Vagina (tissue), 2 donors: ENCODE measurements at regions not wholly inside any gene's neighbourhood (a gene's known extent, or its start where the extent isn't known, plus 50 kb on each side); places are given as distances from the start of the nearest gene placed in this dataset.

Experiments
- POLR2A ChIP-seq, 2 donors: fragments of 450-650 bp; IDR thresholded peaks; one replicate each; pipeline ENCODE4 v1.6.1; 2017; ENCODE audit warnings: antibody characterized with exemption in 2 of 2, mild to moderate bottlenecking in 2 of 2, moderate library complexity in 2 of 2
- TF ChIP-seq, protein P1 (sequence below), 3 experiments: fragments of 450-650 bp in 2 of 3; fragments of 200-600 bp in 1 of 3; sonication (generic) in 1 of 3; IDR thresholded peaks; one replicate each; pipeline ENCODE4 v1.5.1; 2017 to 2019; ENCODE audit warnings: antibody characterized with exemption in 3 of 3, mild to moderate bottlenecking in 2 of 3, moderate library complexity in 2 of 3

DNA sequence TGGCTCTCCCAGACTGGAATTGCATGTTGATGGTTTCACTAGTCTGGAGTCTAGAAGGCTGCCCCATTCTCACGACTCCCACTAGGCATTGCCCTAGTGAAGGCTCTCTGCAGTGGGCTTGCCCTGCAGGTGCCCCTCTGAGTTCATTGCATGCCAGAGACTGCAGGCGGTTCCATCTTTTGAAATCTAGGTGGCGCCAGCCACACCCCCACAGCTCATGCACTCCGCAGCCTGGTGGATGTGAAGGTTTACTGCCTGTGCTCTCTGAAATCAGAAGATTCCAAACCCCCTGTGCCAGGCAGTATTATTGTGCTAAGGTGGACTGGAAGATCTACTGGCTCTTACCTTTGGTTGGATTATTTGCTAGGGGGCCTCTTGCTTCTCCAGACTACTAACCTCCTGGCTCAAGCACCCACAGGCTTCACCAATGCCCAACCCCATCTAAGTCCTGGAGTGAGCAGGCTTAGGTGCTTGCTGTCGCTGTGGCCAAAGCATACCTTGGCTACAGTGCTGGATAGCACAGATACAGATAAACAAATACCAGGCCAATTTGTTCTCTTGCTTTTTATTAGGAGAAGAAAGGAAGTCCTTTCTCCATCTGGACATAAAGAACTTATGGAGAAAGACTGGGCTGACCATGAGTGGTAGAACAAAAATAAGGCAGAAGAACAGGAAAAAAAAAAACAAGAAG lies 83.5 kb upstream of the SIM2 start:
- TF ChIP-seq, protein P1, sequence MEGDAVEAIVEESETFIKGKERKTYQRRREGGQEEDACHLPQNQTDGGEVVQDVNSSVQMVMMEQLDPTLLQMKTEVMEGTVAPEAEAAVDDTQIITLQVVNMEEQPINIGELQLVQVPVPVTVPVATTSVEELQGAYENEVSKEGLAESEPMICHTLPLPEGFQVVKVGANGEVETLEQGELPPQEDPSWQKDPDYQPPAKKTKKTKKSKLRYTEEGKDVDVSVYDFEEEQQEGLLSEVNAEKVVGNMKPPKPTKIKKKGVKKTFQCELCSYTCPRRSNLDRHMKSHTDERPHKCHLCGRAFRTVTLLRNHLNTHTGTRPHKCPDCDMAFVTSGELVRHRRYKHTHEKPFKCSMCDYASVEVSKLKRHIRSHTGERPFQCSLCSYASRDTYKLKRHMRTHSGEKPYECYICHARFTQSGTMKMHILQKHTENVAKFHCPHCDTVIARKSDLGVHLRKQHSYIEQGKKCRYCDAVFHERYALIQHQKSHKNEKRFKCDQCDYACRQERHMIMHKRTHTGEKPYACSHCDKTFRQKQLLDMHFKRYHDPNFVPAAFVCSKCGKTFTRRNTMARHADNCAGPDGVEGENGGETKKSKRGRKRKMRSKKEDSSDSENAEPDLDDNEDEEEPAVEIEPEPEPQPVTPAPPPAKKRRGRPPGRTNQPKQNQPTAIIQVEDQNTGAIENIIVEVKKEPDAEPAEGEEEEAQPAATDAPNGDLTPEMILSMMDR (IDR thresholded peaks at IDR 0.05) = no peak
- no peak for TF ChIP-seq POLR2A (IDR thresholded peaks at IDR 0.05)
